Astrocyte (in vitro differentiated cells and primary cell): ENCODE measurements at regions not wholly inside any gene's neighbourhood (a gene's known extent, or its start where the extent isn't known, plus 50 kb on each side); places are given as distances from the start of the nearest gene placed in this dataset.

Source experiments
- DNase-seq: peaks from one replicate; pipeline ENCODE4 v3.0.0-alpha.2; 2010; ENCODE audit warnings: low read depth
- FAIRE-seq: peaks from 2 replicates; lab custom pipeline; 2011; peaks lifted over from hg19 to GRCh38; lab: Jason Lieb, UNC
- H2AFZ ChIP-seq: 2 replicates; pipeline ENCODE4 v1.6.0; 2012; ENCODE audit warnings: low read depth, low read length, inconsistent platforms
- H3K27ac ChIP-seq: 2 replicates; pipeline ENCODE4 v1.5.1; 2011; ENCODE audit warnings: low read depth, low read length, inconsistent platforms
- H3K27me3 ChIP-seq: 2 replicates; pipeline ENCODE4 v1.6.0; 2011; ENCODE audit warnings: low read length, inconsistent platforms; ENCODE audit not compliant: insufficient read depth
- H3K36me3 ChIP-seq: 2 replicates; pipeline ENCODE4 v1.5.1; 2011; ENCODE audit warnings: low read length, inconsistent platforms; ENCODE audit not compliant: insufficient read depth
- H3K4me1 ChIP-seq: 2 replicates; pipeline ENCODE4 v1.5.1; 2011; ENCODE audit warnings: low read length, inconsistent platforms; ENCODE audit not compliant: insufficient read depth
- H3K4me2 ChIP-seq: 2 replicates; pipeline ENCODE4 v1.6.0; 2012; ENCODE audit warnings: low read length, inconsistent platforms
- H3K4me3 ChIP-seq: 2 replicates; pipeline ENCODE4 v1.5.1; 2011; ENCODE audit warnings: low read depth, mild to moderate bottlenecking, low read length, inconsistent platforms; ENCODE audit not compliant: insufficient read depth
- H3K79me2 ChIP-seq: 2 replicates; pipeline ENCODE4 v1.6.0; 2012; ENCODE audit warnings: mild to moderate bottlenecking, low read length, inconsistent platforms; ENCODE audit not compliant: insufficient read depth
- H3K9ac ChIP-seq: 2 replicates; pipeline ENCODE4 v1.6.0; 2012; ENCODE audit warnings: mild to moderate bottlenecking, low read length, inconsistent platforms
- H3K9me3 ChIP-seq: 2 replicates; pipeline ENCODE4 v1.5.1; 2012; ENCODE audit warnings: low read depth, mild to moderate bottlenecking, low read length, inconsistent platforms; ENCODE audit not compliant: insufficient read depth
- H4K20me1 ChIP-seq: 2 replicates; pipeline ENCODE4 v1.6.0; 2012; ENCODE audit warnings: low read length, inconsistent platforms; ENCODE audit not compliant: insufficient read depth
- H3K27ac Mint-ChIP-seq: one replicate; pipeline ENCODE4 v1.8.0; 2021; ENCODE audit warnings: mild to moderate bottlenecking, mixed read lengths; ENCODE audit not compliant: unreplicated experiment
- H3K27me3 Mint-ChIP-seq: one replicate; pipeline ENCODE4 v1.8.0; 2021; ENCODE audit warnings: low read depth, mixed read lengths; ENCODE audit not compliant: unreplicated experiment
- H3K36me3 Mint-ChIP-seq: one replicate; pipeline ENCODE4 v1.8.0; 2021; ENCODE audit warnings: low read depth, mixed read lengths; ENCODE audit not compliant: unreplicated experiment
- H3K4me1 Mint-ChIP-seq: one replicate; pipeline ENCODE4 v1.8.0; 2021; ENCODE audit warnings: low read depth, mixed read lengths; ENCODE audit not compliant: unreplicated experiment
- H3K4me3 Mint-ChIP-seq: one replicate; pipeline ENCODE4 v1.8.0; 2021; ENCODE audit warnings: mild to moderate bottlenecking, moderate library complexity, mixed read lengths; ENCODE audit not compliant: unreplicated experiment
- H3K9me3 Mint-ChIP-seq: one replicate; pipeline ENCODE4 v1.8.0; 2021; ENCODE audit warnings: mild to moderate bottlenecking, mixed read lengths; ENCODE audit not compliant: unreplicated experiment
- EZH2 ChIP-seq: IDR thresholded peaks from 2 replicates; pipeline ENCODE4 v1.6.1; 2012; ENCODE audit warnings: mild to moderate bottlenecking, low read length, inconsistent platforms; ENCODE audit not compliant: insufficient read depth
- TF ChIP-seq, protein P1 (sequence below): IDR thresholded peaks from 2 replicates; pipeline ENCODE4 v1.5.1; 2011; ENCODE audit warnings: low read depth, mild to moderate bottlenecking, inconsistent platforms, low read length, moderate library complexity; ENCODE audit not compliant: insufficient read depth

DNA sequence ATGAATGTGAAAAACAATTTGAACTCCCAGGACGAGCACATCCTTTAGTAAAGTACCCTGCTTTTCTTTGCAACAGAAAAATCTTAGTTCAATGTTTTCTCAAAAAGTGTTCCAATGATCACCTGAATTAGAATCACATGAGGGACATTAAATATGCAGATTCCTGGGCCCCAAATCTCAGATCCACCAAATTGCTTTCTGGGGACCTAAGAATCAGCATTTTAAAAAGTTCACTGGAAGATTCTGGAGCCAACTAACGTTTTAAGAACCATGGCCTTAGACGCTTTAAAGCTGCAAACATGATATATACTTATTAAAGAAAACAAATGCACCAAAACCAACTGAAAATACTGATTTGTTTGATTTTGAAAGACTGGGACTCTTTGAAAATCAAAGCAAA is 143.4 kb upstream of the TMEM168 start:
- no peak overlapping the region for H3K27ac ChIP-seq
- H3K79me2 ChIP-seq = peaks cover 41% of the 10 kb centered on the region
- Mint-ChIP-seq H3K4me1 (peaks cover 13% of the 10 kb centered on the region), H3K27me3 (no peaks in the 10 kb centered on the region), H3K4me3 (no peak overlapping the region), H3K27ac (no peak overlapping the region), H3K9me3 (no peaks in the 10 kb centered on the region), H3K36me3 (no peaks in the 10 kb centered on the region)
- no peak overlapping the region for H3K4me2 ChIP-seq
- FAIRE-seq (no peak), DNase-seq (no peak)
- H3K9me3 ChIP-seq = no peaks in the 10 kb centered on the region
- H3K4me1 ChIP-seq = peaks cover 1% of the 10 kb centered on the region
- no peak overlapping the region for H3K9ac ChIP-seq
- peaks cover 4% of the 10 kb centered on the region for H4K20me1 ChIP-seq
- TF ChIP-seq EZH2 = no peak
- TF ChIP-seq, protein P1, sequence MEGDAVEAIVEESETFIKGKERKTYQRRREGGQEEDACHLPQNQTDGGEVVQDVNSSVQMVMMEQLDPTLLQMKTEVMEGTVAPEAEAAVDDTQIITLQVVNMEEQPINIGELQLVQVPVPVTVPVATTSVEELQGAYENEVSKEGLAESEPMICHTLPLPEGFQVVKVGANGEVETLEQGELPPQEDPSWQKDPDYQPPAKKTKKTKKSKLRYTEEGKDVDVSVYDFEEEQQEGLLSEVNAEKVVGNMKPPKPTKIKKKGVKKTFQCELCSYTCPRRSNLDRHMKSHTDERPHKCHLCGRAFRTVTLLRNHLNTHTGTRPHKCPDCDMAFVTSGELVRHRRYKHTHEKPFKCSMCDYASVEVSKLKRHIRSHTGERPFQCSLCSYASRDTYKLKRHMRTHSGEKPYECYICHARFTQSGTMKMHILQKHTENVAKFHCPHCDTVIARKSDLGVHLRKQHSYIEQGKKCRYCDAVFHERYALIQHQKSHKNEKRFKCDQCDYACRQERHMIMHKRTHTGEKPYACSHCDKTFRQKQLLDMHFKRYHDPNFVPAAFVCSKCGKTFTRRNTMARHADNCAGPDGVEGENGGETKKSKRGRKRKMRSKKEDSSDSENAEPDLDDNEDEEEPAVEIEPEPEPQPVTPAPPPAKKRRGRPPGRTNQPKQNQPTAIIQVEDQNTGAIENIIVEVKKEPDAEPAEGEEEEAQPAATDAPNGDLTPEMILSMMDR = no peak
- H2AFZ ChIP-seq = no peak overlapping the region
- H3K27me3 ChIP-seq = no peaks in the 10 kb centered on the region
- H3K4me3 ChIP-seq = no peak overlapping the region
- H3K36me3 ChIP-seq = no peaks in the 10 kb centered on the region

DNA sequence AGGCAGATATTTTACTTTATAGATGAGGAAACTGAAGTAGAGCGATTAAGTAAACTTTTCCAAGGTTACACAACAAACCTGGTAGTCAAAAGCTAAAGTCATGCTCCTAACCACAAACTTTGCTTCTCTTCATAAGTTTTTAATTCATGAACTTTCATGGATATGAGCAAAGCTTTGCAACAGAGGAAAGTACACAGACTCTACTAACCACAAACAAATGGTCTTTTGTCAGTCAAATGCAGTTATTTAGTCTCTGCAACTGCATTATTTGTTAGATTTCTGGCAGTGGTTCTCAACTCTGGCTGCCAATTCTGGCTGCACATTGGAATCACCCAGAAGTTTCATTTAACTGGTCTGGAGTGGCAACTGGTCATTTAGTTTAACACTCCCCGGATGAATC is 140.6 kb upstream of the TMEM168 start:
- Mint-ChIP-seq H3K36me3 (no peaks in the 10 kb centered on the region), H3K9me3 (no peaks in the 10 kb centered on the region), H3K27me3 (no peaks in the 10 kb centered on the region), H3K4me3 (no peak overlapping the region), H3K27ac (no peak overlapping the region), H3K4me1 (peaks cover 4% of the 10 kb centered on the region)
- Histone ChIP-seq H3K36me3 (no peaks in the 10 kb centered on the region), H3K79me2 (peaks cover 31% of the 10 kb centered on the region), H3K9ac (no peak overlapping the region), H3K4me3 (no peak overlapping the region), H3K4me2 (peak overlapping the region; percentile 8), H3K4me1 (no peaks in the 10 kb centered on the region), H3K27ac (no peak overlapping the region), H4K20me1 (no peaks in the 10 kb centered on the region), H3K9me3 (no peaks in the 10 kb centered on the region), H3K27me3 (no peaks in the 10 kb centered on the region), H2AFZ (no peak overlapping the region)
- peak; percentile 74 for FAIRE-seq
- TF ChIP-seq EZH2 = no peak
- TF ChIP-seq, protein P1 = no peak
- peak; percentile 90 for DNase-seq

- H3K4me1 Mint-ChIP-seq = peaks cover 4% of the 10 kb centered on the region
- Histone ChIP-seq H3K36me3 (no peaks in the 10 kb centered on the region), H3K9me3 (no peaks in the 10 kb centered on the region), H3K4me1 (no peaks in the 10 kb centered on the region), H4K20me1 (no peaks in the 10 kb centered on the region), H3K4me3 (no peak overlapping the region), H3K27me3 (no peaks in the 10 kb centered on the region), H3K79me2 (peaks cover 31% of the 10 kb centered on the region), H3K9ac (no peak overlapping the region), H2AFZ (no peak overlapping the region), H3K4me2 (peak overlapping the region; percentile 31), H3K27ac (no peak overlapping the region)
- no peak overlapping the region for H3K4me3 Mint-ChIP-seq
- H3K27me3 Mint-ChIP-seq = no peaks in the 10 kb centered on the region
- no peak for TF ChIP-seq EZH2
- TF ChIP-seq, protein P1 = no peak
- H3K27ac Mint-ChIP-seq = no peak overlapping the region
- no peaks in the 10 kb centered on the region for H3K36me3 Mint-ChIP-seq
- DNase-seq (peak; percentile 23), FAIRE-seq (no peak)
- H3K9me3 Mint-ChIP-seq = no peaks in the 10 kb centered on the region
These were observed 139.2 kb upstream of the TMEM168 start for GRCh38 chr7:112929421-112929820.
